Liver (tissue), 8 donors: ENCODE measurements at regions not wholly inside any gene's neighbourhood (a gene's known extent, or its start where the extent isn't known, plus 50 kb on each side); places are given as distances from the start of the nearest gene placed in this dataset.
"Not testable (repeated sequence)": the region's sequence is repeated elsewhere in the genome, so short reads cannot be mapped to it uniquely, and the experiment has no call there.

ENCODE experiments used
- DNase-seq: peaks from one replicate; pipeline ENCODE4 v3.0.0-alpha.2; 2017; ENCODE audit warnings: low spot score
- H3K27ac ChIP-seq, 2 donors: one replicate each; pipeline ENCODE4 v1.7.0; 2013; ENCODE audit warnings: inconsistent platforms in 2 of 2, low read length in 2 of 2, control low read depth in 1 of 2, low read depth in 1 of 2, mild to moderate bottlenecking in 1 of 2
- H3K27me3 ChIP-seq, 4 donors: one replicate each; pipeline versions ENCODE4 v1.6.1 to v1.7.0; 2013; ENCODE audit warnings: low read length in 3 of 4, inconsistent platforms in 1 of 4, mild to moderate bottlenecking in 1 of 4, moderate library complexity in 1 of 4; ENCODE audit not compliant: control insufficient read depth in 4 of 4, insufficient read depth in 4 of 4
- H3K36me3 ChIP-seq, 4 donors: one replicate each; pipeline versions ENCODE4 v1.6.1 to v1.7.0; 2013; ENCODE audit warnings: low read length in 3 of 4, mild to moderate bottlenecking in 3 of 4, low read depth in 1 of 4, moderate library complexity in 1 of 4; ENCODE audit not compliant: control insufficient read depth in 4 of 4, insufficient read depth in 3 of 4
- H3K4me1 ChIP-seq, 4 donors: one replicate each; pipeline versions ENCODE4 v1.6.1 to v1.7.0; 2013; ENCODE audit warnings: low read length in 3 of 4, mild to moderate bottlenecking in 3 of 4, moderate library complexity in 1 of 4; ENCODE audit not compliant: control insufficient read depth in 4 of 4, insufficient read depth in 4 of 4
- H3K4me3 ChIP-seq, 3 donors: one replicate each; pipeline versions ENCODE4 v1.6.1 to v1.7.0; 2013; ENCODE audit warnings: low read length in 3 of 3, control low read depth in 1 of 3, low read depth in 1 of 3, mild to moderate bottlenecking in 1 of 3
- H3K9ac ChIP-seq, 2 donors: one replicate each; pipeline ENCODE4 v1.7.0; 2013; ENCODE audit warnings: low read length in 2 of 2, mild to moderate bottlenecking in 2 of 2, moderate library complexity in 2 of 2, control low read depth in 1 of 2, low read depth in 1 of 2
- H3K9me3 ChIP-seq, 4 donors: one replicate each; pipeline versions ENCODE4 v1.6.1 to v1.7.0; 2013; ENCODE audit warnings: low read length in 3 of 4; ENCODE audit not compliant: control insufficient read depth in 4 of 4
- EGR1 ChIP-seq, 2 donors: IDR thresholded peaks; 2 replicates each; pipeline ENCODE4 v1.6.1; 2016 to 2018; ENCODE audit warnings: antibody characterized with exemption in 2 of 2, low read depth in 2 of 2
- FOXA2 ChIP-seq: IDR thresholded peaks from 2 replicates; pipeline ENCODE4 v1.6.1; 2016; ENCODE audit warnings: antibody characterized with exemption
- GABPA ChIP-seq, 2 donors: IDR thresholded peaks in 1 of 2; conservative IDR thresholded peaks in 1 of 2; 2 replicates each; pipeline ENCODE4 v1.6.1; 2016; ENCODE audit warnings: antibody characterized with exemption in 2 of 2, mild to moderate bottlenecking in 1 of 2, moderate library complexity in 1 of 2
- HNF4G ChIP-seq: IDR thresholded peaks from 2 replicates; pipeline ENCODE4 v1.6.1; 2016; ENCODE audit warnings: antibody characterized with exemption
- JUND ChIP-seq, 2 donors: IDR thresholded peaks; 2 replicates each; pipeline ENCODE4 v1.6.1; 2016; ENCODE audit warnings: antibody characterized with exemption in 2 of 2
- NR2F2 ChIP-seq: IDR thresholded peaks from 2 replicates; pipeline ENCODE4 v1.6.1; 2016; ENCODE audit warnings: antibody characterized with exemption
- RXRA ChIP-seq, 2 donors: IDR thresholded peaks; 2 replicates each; pipeline ENCODE4 v1.6.1; 2017 to 2018; ENCODE audit warnings: antibody characterized with exemption in 2 of 2, mild to moderate bottlenecking in 1 of 2
- SP1 ChIP-seq: IDR thresholded peaks from 2 replicates; pipeline ENCODE4 v1.6.1; 2018; ENCODE audit warnings: antibody characterized with exemption, mild to moderate bottlenecking
- TAF1 ChIP-seq: conservative IDR thresholded peaks from 2 replicates; pipeline ENCODE4 v1.6.1; 2016; ENCODE audit warnings: antibody characterized with exemption, mild to moderate bottlenecking
- YY1 ChIP-seq: IDR thresholded peaks from 2 replicates; pipeline ENCODE4 v1.6.1; 2016; ENCODE audit warnings: antibody characterized with exemption, mild to moderate bottlenecking
- WGBS: extraction: QIAGEN DNeasy Blood & Tissue Kit; methylation state at CpG from one replicate; pipeline ENCODE4 v1.1.7; 2013; 5-methylcytosine and 5-hydroxymethylcytosine counted together
- TF ChIP-seq, protein P1 (sequence below): IDR thresholded peaks from 2 replicates; pipeline ENCODE4 v1.6.1; 2016; ENCODE audit warnings: antibody characterized with exemption
- TF ChIP-seq, protein P2 (sequence below): IDR thresholded peaks from 2 replicates; pipeline ENCODE4 v1.6.1; 2016; ENCODE audit warnings: antibody characterized with exemption
- TF ChIP-seq, protein P3 (sequence below): fragments of 150-350 bp; IDR thresholded peaks from 2 replicates; pipeline ENCODE4 v1.5.1; 2017; ENCODE audit warnings: improper control_type of control experiment, low read depth, low read length; ENCODE audit not compliant: missing input control
- donor health status: healthy.
- donor health status: healthy.
- donor health status: healthy.
- donor health status: healthy.
- donor health status: healthy.

DNA sequence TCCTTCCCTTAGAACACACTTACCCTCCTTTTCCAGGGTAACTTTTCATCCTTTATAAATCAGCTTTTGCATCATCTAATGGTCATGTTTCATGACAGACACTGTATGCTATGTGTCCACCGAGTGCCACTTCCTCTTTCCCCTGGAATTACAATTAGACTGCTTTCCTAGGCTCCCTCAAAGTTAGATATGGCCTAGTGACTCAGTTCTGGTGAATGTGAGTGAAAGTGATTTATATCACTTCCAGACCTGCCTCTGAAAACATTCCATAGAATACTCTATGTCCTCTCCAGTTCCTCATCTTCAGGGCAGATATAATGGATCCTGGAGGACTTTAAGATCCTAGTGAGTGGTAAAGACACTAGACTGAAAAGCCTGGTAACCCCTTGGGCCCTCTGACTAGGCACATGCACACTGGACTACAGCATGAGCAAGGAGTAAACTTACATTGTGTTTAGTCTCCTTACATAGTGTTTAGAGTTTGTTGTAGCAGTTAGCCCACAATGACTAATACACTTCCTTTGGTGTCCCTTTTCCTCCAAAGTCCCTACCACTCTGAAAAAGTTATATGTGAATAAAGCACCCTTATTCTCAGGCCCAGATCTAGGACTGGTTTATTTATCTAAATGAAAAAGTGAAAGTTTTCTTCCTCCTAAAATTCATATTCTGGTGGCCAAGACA, 59.3 kb downstream of the GPR88 start:
- DNase-seq = no peak
- Histone ChIP-seq H3K27ac (no peak overlapping the region), H3K4me1 (no peaks in the 10 kb centered on the region), H3K9me3 (no peaks in the 10 kb centered on the region), H3K9ac (no peak overlapping the region), H3K36me3 (no peaks in the 10 kb centered on the region), H3K27me3 (no peaks in the 10 kb centered on the region), H3K4me3 (no peak overlapping the region)
- TF ChIP-seq RXRA (IDR thresholded peaks at IDR 0.05) (no peak), YY1 (no peak), FOXA2 (no peak), GABPA (IDR thresholded peaks at IDR 0.05 in 1 of 2, conservative IDR thresholded peaks at IDR 0.05 in 1 of 2) (no peak), HNF4G (no peak), TAF1 (no peak), EGR1 (IDR thresholded peaks at IDR 0.05; ENCODE audit: low read depth in 2 of 2) (no peak), JUND (IDR thresholded peaks at IDR 0.05) (no peak), NR2F2 (no peak)
- TF ChIP-seq, protein P1, sequence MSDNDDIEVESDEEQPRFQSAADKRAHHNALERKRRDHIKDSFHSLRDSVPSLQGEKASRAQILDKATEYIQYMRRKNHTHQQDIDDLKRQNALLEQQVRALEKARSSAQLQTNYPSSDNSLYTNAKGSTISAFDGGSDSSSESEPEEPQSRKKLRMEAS = no peak
- TF ChIP-seq, protein P2, sequence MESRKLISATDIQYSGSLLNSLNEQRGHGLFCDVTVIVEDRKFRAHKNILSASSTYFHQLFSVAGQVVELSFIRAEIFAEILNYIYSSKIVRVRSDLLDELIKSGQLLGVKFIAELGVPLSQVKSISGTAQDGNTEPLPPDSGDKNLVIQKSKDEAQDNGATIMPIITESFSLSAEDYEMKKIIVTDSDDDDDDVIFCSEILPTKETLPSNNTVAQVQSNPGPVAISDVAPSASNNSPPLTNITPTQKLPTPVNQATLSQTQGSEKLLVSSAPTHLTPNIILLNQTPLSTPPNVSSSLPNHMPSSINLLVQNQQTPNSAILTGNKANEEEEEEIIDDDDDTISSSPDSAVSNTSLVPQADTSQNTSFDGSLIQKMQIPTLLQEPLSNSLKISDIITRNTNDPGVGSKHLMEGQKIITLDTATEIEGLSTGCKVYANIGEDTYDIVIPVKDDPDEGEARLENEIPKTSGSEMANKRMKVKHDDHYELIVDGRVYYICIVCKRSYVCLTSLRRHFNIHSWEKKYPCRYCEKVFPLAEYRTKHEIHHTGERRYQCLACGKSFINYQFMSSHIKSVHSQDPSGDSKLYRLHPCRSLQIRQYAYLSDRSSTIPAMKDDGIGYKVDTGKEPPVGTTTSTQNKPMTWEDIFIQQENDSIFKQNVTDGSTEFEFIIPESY = no peak
- TF ChIP-seq, protein P3, sequence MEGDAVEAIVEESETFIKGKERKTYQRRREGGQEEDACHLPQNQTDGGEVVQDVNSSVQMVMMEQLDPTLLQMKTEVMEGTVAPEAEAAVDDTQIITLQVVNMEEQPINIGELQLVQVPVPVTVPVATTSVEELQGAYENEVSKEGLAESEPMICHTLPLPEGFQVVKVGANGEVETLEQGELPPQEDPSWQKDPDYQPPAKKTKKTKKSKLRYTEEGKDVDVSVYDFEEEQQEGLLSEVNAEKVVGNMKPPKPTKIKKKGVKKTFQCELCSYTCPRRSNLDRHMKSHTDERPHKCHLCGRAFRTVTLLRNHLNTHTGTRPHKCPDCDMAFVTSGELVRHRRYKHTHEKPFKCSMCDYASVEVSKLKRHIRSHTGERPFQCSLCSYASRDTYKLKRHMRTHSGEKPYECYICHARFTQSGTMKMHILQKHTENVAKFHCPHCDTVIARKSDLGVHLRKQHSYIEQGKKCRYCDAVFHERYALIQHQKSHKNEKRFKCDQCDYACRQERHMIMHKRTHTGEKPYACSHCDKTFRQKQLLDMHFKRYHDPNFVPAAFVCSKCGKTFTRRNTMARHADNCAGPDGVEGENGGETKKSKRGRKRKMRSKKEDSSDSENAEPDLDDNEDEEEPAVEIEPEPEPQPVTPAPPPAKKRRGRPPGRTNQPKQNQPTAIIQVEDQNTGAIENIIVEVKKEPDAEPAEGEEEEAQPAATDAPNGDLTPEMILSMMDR = no peak
- WGBS = 69% methylated on average over 1 of the region's 1 CpG

DNA sequence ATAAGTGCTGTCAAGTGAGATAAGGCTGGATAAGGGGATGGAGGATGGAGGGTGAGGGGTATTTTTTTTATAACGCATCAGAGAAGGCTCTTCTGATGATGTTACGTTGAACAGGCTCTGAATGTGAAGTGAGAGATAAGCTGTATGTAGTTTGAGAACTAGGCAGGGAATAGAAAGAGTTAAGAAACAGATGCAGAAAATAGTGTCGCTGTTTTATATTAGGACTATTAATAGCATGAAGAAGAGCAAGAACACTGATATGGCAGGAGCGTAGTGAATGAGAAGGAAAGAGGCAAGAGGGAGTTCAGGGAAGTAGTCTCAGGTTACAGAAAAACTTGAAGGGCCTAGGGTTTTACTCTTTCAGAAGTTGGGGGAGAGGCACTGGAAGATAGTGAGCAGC, 59.8 kb downstream of the GPR88 start:
- no peaks in the 10 kb centered on the region for H3K9me3 ChIP-seq
- 74% methylated on average over 4 of the region's 4 CpGs for WGBS
- no peak for DNase-seq
- H3K27me3 ChIP-seq = no peaks in the 10 kb centered on the region
- no peaks in the 10 kb centered on the region for H3K4me1 ChIP-seq
- TF ChIP-seq HNF4G = no peak
- TF ChIP-seq TAF1 = no peak
- no peak for TF ChIP-seq SP1
- TF ChIP-seq YY1 = no peak
- TF ChIP-seq, protein P2 = no peak
- no peak for TF ChIP-seq EGR1 (IDR thresholded peaks at IDR 0.05; ENCODE audit: low read depth in 2 of 2)
- no peak overlapping the region for H3K4me3 ChIP-seq
- H3K36me3 ChIP-seq = no peaks in the 10 kb centered on the region
- no peak overlapping the region for H3K27ac ChIP-seq
- no peak overlapping the region for H3K9ac ChIP-seq

DNA sequence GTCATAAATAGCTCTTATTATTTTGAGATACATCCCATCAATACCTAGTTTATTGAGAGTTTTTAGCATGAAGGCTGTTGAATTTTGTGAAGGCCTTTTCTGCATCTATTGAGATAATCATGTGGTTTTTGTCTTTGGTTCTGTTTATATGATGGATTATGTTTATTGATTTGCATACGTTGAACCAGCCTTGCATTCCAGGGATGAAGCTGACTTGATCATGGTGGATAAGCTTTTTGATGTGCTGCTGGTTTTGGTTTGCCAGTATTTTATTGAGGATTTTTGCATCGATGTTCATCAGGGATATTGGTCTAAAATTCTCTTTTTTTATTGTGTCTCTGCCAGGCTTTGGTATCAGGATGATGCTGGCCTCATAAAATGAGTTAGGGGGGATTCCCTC, 62.4 kb downstream of the GPR88 start:
- WGBS = 93% methylated on average over 2 of the region's 2 CpGs
- H3K27ac ChIP-seq, DNase-seq, H3K4me1 ChIP-seq, H3K4me3 ChIP-seq, H3K36me3 ChIP-seq, H3K27me3 ChIP-seq, H3K9ac ChIP-seq, H3K9me3 ChIP-seq: not testable (repeated sequence)

DNA sequence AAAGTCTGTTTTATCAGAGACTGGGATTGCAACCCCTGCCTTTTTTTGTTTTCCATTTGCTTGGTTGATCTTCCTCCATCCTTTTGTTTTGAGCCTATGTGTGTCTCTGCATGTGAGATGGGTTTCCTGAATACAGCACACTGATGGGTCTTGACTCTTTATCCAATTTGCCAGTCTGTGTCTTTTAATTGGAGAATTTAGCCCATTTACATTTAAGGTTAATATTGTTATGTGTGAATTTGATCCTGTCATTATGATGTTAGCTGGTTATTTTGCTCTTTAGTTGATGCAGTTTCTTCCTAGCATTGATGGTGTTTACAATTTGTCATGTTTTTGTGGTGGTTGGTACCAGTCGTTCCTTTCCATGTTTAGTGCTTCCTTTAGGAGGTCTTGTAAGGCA, 64.1 kb downstream of the GPR88 start:
- H3K4me1 ChIP-seq, H3K27ac ChIP-seq: not testable (repeated sequence)
- WGBS = 92% methylated on average over 1 of the region's 1 CpG

More for the DNA sequence above, 64.1 kb downstream of the GPR88 start:
- not testable (repeated sequence) for H3K4me3 ChIP-seq, DNase-seq, H3K9me3 ChIP-seq, H3K36me3 ChIP-seq, H3K27me3 ChIP-seq, H3K9ac ChIP-seq
